ENCODE measurements at regions not wholly inside any gene's neighbourhood (a gene's known extent, or its start where the extent isn't known, plus 50 kb on each side); places are given as distances from the start of the nearest gene placed in this dataset.
"Not testable (repeated sequence)": the region's sequence is repeated elsewhere in the genome, so short reads cannot be mapped to it uniquely, and the experiment has no call there.

GRCh38 chr4:84381759-84382158 is 117.3 kb downstream of the NKX6-1 start:
- FAIRE-seq: no peak
- DNase-seq (ENCODE audit: low spot score in 2 of 2): no peak

- FAIRE-seq: no peak
- no peak for DNase-seq (ENCODE audit: low spot score in 2 of 2)
Measured at GRCh38 chr4:84379917-84380641, 119.0 kb downstream of the NKX6-1 start.

- no peak for FAIRE-seq
- DNase-seq (ENCODE audit: low spot score in 2 of 2): no peak
Measured at GRCh38 chr4:84378983-84379382, 120.1 kb downstream of the NKX6-1 start.

- FAIRE-seq: no peak
- DNase-seq (ENCODE audit: low spot score in 2 of 2): no peak
Measured at GRCh38 chr4:84378356-84378755, 120.7 kb downstream of the NKX6-1 start.

- DNase-seq (ENCODE audit: low spot score in 2 of 2) (no peak), FAIRE-seq (no peak)
Measured at GRCh38 chr4:84366907-84367306, 132.2 kb downstream of the NKX6-1 start.

- FAIRE-seq (no peak), DNase-seq (ENCODE audit: low spot score in 2 of 2) (no peak)
Measured at GRCh38 chr4:84366161-84366560, 132.9 kb downstream of the NKX6-1 start.

- no peak for FAIRE-seq
Measured at GRCh38 chr4:84362896-84363655, 136.0 kb downstream of the NKX6-1 start.

GRCh38 chr4:84342161-84342560 is 156.9 kb downstream of the NKX6-1 start:
- DNase-seq (ENCODE audit: low spot score in 2 of 2) (no peak), FAIRE-seq (no peak)

More at GRCh38 chr4:84362896-84363655, 136.0 kb downstream of the NKX6-1 start:
- DNase-seq (ENCODE audit: low spot score in 2 of 2): no peak

GRCh38 chr4:84341559-84341958 is 157.5 kb downstream of the NKX6-1 start:
- no peak for FAIRE-seq
- DNase-seq (ENCODE audit: low spot score in 2 of 2): no peak

GRCh38 chr4:84338367-84338766 is 160.7 kb downstream of the NKX6-1 start:
- FAIRE-seq (no peak), DNase-seq (ENCODE audit: low spot score in 2 of 2) (no peak)

- no peak for FAIRE-seq
Measured at GRCh38 chr4:84336964-84337705, 162.0 kb downstream of the NKX6-1 start.

GRCh38 chr4:84327526-84327925 is 171.6 kb downstream of the NKX6-1 start:
- DNase-seq (ENCODE audit: low spot score in 2 of 2) (no peak), FAIRE-seq (no peak)

More at GRCh38 chr4:84336964-84337705, 162.0 kb downstream of the NKX6-1 start:
- DNase-seq (ENCODE audit: low spot score in 2 of 2): no peak

- DNase-seq (ENCODE audit: low spot score in 2 of 2) (no peak), FAIRE-seq (no peak)
Measured at GRCh38 chr4:84325625-84326024, 173.5 kb downstream of the NKX6-1 start.

GRCh38 chr4:84324303-84325245 is 174.5 kb downstream of the NKX6-1 start:
- DNase-seq (ENCODE audit: low spot score in 2 of 2): no peak
- no peak for FAIRE-seq

- no peak for FAIRE-seq
- no peak for DNase-seq (ENCODE audit: low spot score in 2 of 2)
Measured at GRCh38 chr4:84319124-84319523, 180.0 kb downstream of the NKX6-1 start.

- FAIRE-seq (no peak), DNase-seq (ENCODE audit: low spot score in 2 of 2) (no peak)
Measured at GRCh38 chr4:84317513-84317912, 181.6 kb downstream of the NKX6-1 start.

GRCh38 chr4:84312426-84313012 is 186.6 kb downstream of the NKX6-1 start:
- FAIRE-seq: no peak

GRCh38 chr4:84309191-84309590 is 189.9 kb downstream of the NKX6-1 start:
- FAIRE-seq (no peak), DNase-seq (ENCODE audit: low spot score in 2 of 2) (no peak)

More at GRCh38 chr4:84312426-84313012, 186.6 kb downstream of the NKX6-1 start:
- no peak for DNase-seq (ENCODE audit: low spot score in 2 of 2)

GRCh38 chr4:84298719-84299254 is 200.3 kb downstream of the NKX6-1 start:
- not testable (repeated sequence) for DNase-seq (ENCODE audit: low spot score in 2 of 2); FAIRE-seq
